ENCODE measurements at regions not wholly inside any gene's neighbourhood (a gene's known extent, or its start where the extent isn't known, plus 50 kb on each side); places are given as distances from the start of the nearest gene placed in this dataset.

GRCh38 chr2:108182489-108182888 lies 57.3 kb upstream of the SULT1C3 start:
- H2BK120ac ChIP-seq (ENCODE audit: low read depth, low read length, poor library complexity, severe bottlenecking) = no peak overlapping the region

More at GRCh38 chr2:108182489-108182888, 57.3 kb upstream of the SULT1C3 start:
- Histone ChIP-seq H3K14ac (ENCODE audit: insufficient read depth, low read length) (no peak overlapping the region), H3K79me2 (ENCODE audit: insufficient read depth, low read length) (no peaks in the 10 kb centered on the region), H4K20me1 (ENCODE audit: control insufficient read depth, insufficient read depth, insufficient read length) (no peaks in the 10 kb centered on the region), H3T11ph (ENCODE audit: low read length) (no peak overlapping the region), H4K5ac (ENCODE audit: insufficient read length, low read depth, low read length) (no peak overlapping the region), H3K23me2 (ENCODE audit: insufficient read length, low read depth, low read length, poor library complexity, severe bottlenecking) (no peaks in the 10 kb centered on the region), H2BK15ac (ENCODE audit: low read depth, low read length) (no peak overlapping the region), H3K9ac (ENCODE audit: extremely low read depth, insufficient read length, low read length) (no peak overlapping the region), H2BK5ac (ENCODE audit: insufficient read length, low read length) (no peak overlapping the region), H4K91ac (ENCODE audit: insufficient read length, low read depth, low read length) (no peak overlapping the region), H2AK5ac (ENCODE audit: insufficient read length, low read length) (no peak overlapping the region), H3K56ac (ENCODE audit: insufficient read length, low read depth, low read length) (no peak overlapping the region), H3K4ac (ENCODE audit: low read depth, low read length) (no peak overlapping the region), H3K27ac (ENCODE audit: insufficient read length, low read depth, low read length) (no peak overlapping the region), H3K23ac (ENCODE audit: insufficient read length, low read depth, low read length) (no peak overlapping the region), H2AFZ (ENCODE audit: low read length) (no peak overlapping the region), H3K27me3 (ENCODE audit: insufficient read depth, low read length) (no peaks in the 10 kb centered on the region), H3K18ac (ENCODE audit: insufficient read length, low read depth, low read length) (no peak overlapping the region), H3K79me1 (ENCODE audit: insufficient read depth, low read depth, low read length, poor library complexity, severe bottlenecking) (no peaks in the 10 kb centered on the region), H2BK12ac (ENCODE audit: insufficient read length, low read depth, low read length) (no peak overlapping the region), H3K4me2 (ENCODE audit: insufficient read depth, insufficient read length, low read length) (no peak overlapping the region), H4K8ac (replicated peaks; ENCODE audit: insufficient read length, low read depth, low read length) (no peak overlapping the region), H3K9me3 (ENCODE audit: control insufficient read depth, low read depth, low read length) (no peaks in the 10 kb centered on the region), H2BK20ac (ENCODE audit: low read depth, low read length, poor library complexity, severe bottlenecking) (no peak overlapping the region), H3K4me1 (ENCODE audit: insufficient read depth, low read length) (no peaks in the 10 kb centered on the region)
- peak; percentile 80 for TF ChIP-seq CTCF (conservative IDR thresholded peaks at IDR 0.05)
- WGBS (ENCODE audit: extremely low coverage, insufficient read length, low lambda C conversion rate) = no CpG with 5 or more reads among the region's 7 CpGs
- H3K4me1 Mint-ChIP-seq = no peaks in the 10 kb centered on the region
- DNase-seq = peak; percentile 70
- no peak overlapping the region for H3K27ac Mint-ChIP-seq
- no peaks in the 10 kb centered on the region for H3K27me3 Mint-ChIP-seq (ENCODE audit: low read depth)
- H3K4me3 Mint-ChIP-seq = no peak overlapping the region
- H3K9me3 Mint-ChIP-seq = no peaks in the 10 kb centered on the region
- no peaks in the 10 kb centered on the region for H3K36me3 Mint-ChIP-seq (ENCODE audit: insufficient read depth in 1 of 3, low read depth in 3 of 3)
